ENCODE measurements at regions not wholly inside any gene's neighbourhood (a gene's known extent, or its start where the extent isn't known, plus 50 kb on each side); places are given as distances from the start of the nearest gene placed in this dataset.

- no peaks in the 10 kb centered on the region for H3K4me1 ChIP-seq
- ChIA-PET POLR2A (no interaction called here), CTCF (no interaction called here)
- H3K4me3 ChIP-seq = no peak overlapping the region
- 16% methylated on average over 6 of the region's 6 CpGs for WGBS (ENCODE audit: missing lambda C conversion rate)
- DNase-seq (ENCODE audit: low read depth in 1 of 2, low spot score in 1 of 2) = no peak
- FAIRE-seq = no peak
- H3K4me2 ChIP-seq = no peak overlapping the region
- no peak for ATAC-seq
- H3K27ac ChIP-seq = no peak overlapping the region
- no peak for TF ChIP-seq HMGXB4 (CRISPR knock-in tag; IDR thresholded peaks at IDR 0.05; ENCODE audit: borderline replicate concordance)
- TF ChIP-seq CHD4 (IDR thresholded peaks at IDR 0.05; ENCODE audit: borderline replicate concordance) = no peak
- TF ChIP-seq FOSB (CRISPR knock-in tag; IDR thresholded peaks at IDR 0.05) = no peak
- TF ChIP-seq ATOH8 (CRISPR knock-in tag; IDR thresholded peaks at IDR 0.05; ENCODE audit: low read depth) = no peak
- TF ChIP-seq NR3C1 (IDR thresholded peaks at IDR 0.05) = no peak
- TF ChIP-seq ESRRA (IDR thresholded peaks at IDR 0.05; ENCODE audit: borderline replicate concordance, low read length) = no peak
- TF ChIP-seq HES2 (IDR thresholded peaks at IDR 0.05) = no peak
- no peaks in the 10 kb centered on the region for H3K9me3 ChIP-seq
Observed at GRCh38 chr3:154893813-154894212, 186.3 kb upstream of the MME start.

- H3K9me3 ChIP-seq = no peaks in the 10 kb centered on the region
- ChIA-PET CTCF (no interaction called here), POLR2A (no interaction called here)
- H3K27ac ChIP-seq = no peak overlapping the region
- 62% methylated on average over 3 of the region's 36 CpGs for WGBS (ENCODE audit: missing lambda C conversion rate)
- TF ChIP-seq CBX8 (IDR thresholded peaks at IDR 0.05) (no peak), CBX2 (IDR thresholded peaks at IDR 0.05; ENCODE audit: borderline replicate concordance, low read depth) (no peak), ZSCAN20 (CRISPR knock-in tag; IDR thresholded peaks at IDR 0.05) (no peak), PHF8 (IDR thresholded peaks at IDR 0.05; ENCODE audit: borderline replicate concordance, low read depth) (no peak), REST (IDR thresholded peaks at IDR 0.05) (no peak), BCL3 (IDR thresholded peaks at IDR 0.05) (no peak), HDAC2 (IDR thresholded peaks at IDR 0.05) (no peak), ELK1 (IDR thresholded peaks at IDR 0.05; ENCODE audit: low read depth, low read length) (no peak), HOXB5 (CRISPR knock-in tag; IDR thresholded peaks at IDR 0.05) (no peak), EHMT2 (IDR thresholded peaks at IDR 0.05; ENCODE audit: low read depth) (no peak), FOXS1 (CRISPR knock-in tag; IDR thresholded peaks at IDR 0.05) (no peak), SREBF2 (IDR thresholded peaks at IDR 0.05) (no peak), FOSL2 (IDR thresholded peaks at IDR 0.05) (no peak), FOSL2 (CRISPR knock-in tag; IDR thresholded peaks at IDR 0.05) (no peak), HMGXB4 (CRISPR knock-in tag; IDR thresholded peaks at IDR 0.05; ENCODE audit: borderline replicate concordance) (no peak), ATOH8 (CRISPR knock-in tag; IDR thresholded peaks at IDR 0.05; ENCODE audit: low read depth) (no peak), RFX5 (IDR thresholded peaks at IDR 0.05) (no peak), JUNB (IDR thresholded peaks at IDR 0.05) (no peak), USF2 (IDR thresholded peaks at IDR 0.05) (no peak), ZFP36 (IDR thresholded peaks at IDR 0.05; ENCODE audit: borderline replicate concordance, partially characterized antibody) (no peak)
- H3K4me3 ChIP-seq = no peak overlapping the region
- no peak for DNase-seq (ENCODE audit: low read depth in 1 of 2, low spot score in 1 of 2)
- no peak overlapping the region for H3K4me2 ChIP-seq
- H3K4me1 ChIP-seq = no peaks in the 10 kb centered on the region
- FAIRE-seq = no peak
- ATAC-seq = no peak
Observed at GRCh38 chr3:154889227-154889634, 190.9 kb upstream of the MME start.

All from A549 (cell line).